ENCODE measurements at regions not wholly inside any gene's neighbourhood (a gene's known extent, or its start where the extent isn't known, plus 50 kb on each side); places are given as distances from the start of the nearest gene placed in this dataset.

- Histone ChIP-seq H3K9ac (ENCODE audit: insufficient read depth, low read length, poor library complexity, severe bottlenecking) (no peak overlapping the region), H4K20me1 (ENCODE audit: insufficient read depth, low read length) (no peaks in the 10 kb centered on the region), H3K4me3 (replicated peaks in 1 of 3; ENCODE audit: low read depth in 2 of 3, low read length in 3 of 3) (no peak overlapping the region), H3K27ac (ENCODE audit: low read depth in 1 of 2, low read length in 2 of 2) (no peak overlapping the region), H2AFZ (ENCODE audit: insufficient read depth, low read depth, low read length, poor library complexity, severe bottlenecking) (no peak overlapping the region), H3K4me2 (replicated peaks; ENCODE audit: extremely low read depth, low read length, poor library complexity, severe bottlenecking) (no peak overlapping the region), H3K4me1 (ENCODE audit: control insufficient read depth in 1 of 2, insufficient read depth in 2 of 2, low read length in 2 of 2) (no peaks in the 10 kb centered on the region), H3K36me3 (replicated peaks in 1 of 2; ENCODE audit: control insufficient read depth in 1 of 2, insufficient read depth in 2 of 2, low read length in 2 of 2) (no peaks in the 10 kb centered on the region), H3K27me3 (ENCODE audit: control insufficient read depth in 2 of 2, insufficient read depth in 2 of 2, low read length in 2 of 2) (no peaks in the 10 kb centered on the region), H3K9me3 (replicated peaks in 1 of 2; ENCODE audit: control insufficient read depth in 1 of 2, insufficient read depth in 1 of 2, low read length in 2 of 2) (no peaks in the 10 kb centered on the region), H3K79me2 (ENCODE audit: insufficient read depth, low read length) (no peaks in the 10 kb centered on the region)
- WGBS (ENCODE audit: insufficient coverage) = 40% methylated on average over 1 of the region's 5 CpGs
- H3K4me1 Mint-ChIP-seq = no peaks in the 10 kb centered on the region
- H3K27ac Mint-ChIP-seq = no peak overlapping the region
- H3K36me3 Mint-ChIP-seq = no peaks in the 10 kb centered on the region
- H3K27me3 Mint-ChIP-seq (ENCODE audit: low read depth in 3 of 3) = no peaks in the 10 kb centered on the region
- H3K9me3 Mint-ChIP-seq = peaks cover 0 to under 1% (median 0%) of the 10 kb centered on the region in 7 donors
- intact Hi-C loops (cut with micrococcal nuclease) = loop anchor here in 1 of 2 donors (10.0 kb wide), 1 partner anchor 596 kb away; the partner anchor contains the start of gene RAP2B
- DNase-seq = no peak
- H3K4me3 Mint-ChIP-seq = no peak overlapping the region
- no peak for TF ChIP-seq CTCF (IDR thresholded peaks at IDR 0.05)
Observed at GRCh38 chr3:153760948-153761347, 360.2 kb upstream of the ARHGEF26 start.

GRCh38 chr3:153762411-153763235, 358.6 kb upstream of the ARHGEF26 start:
- Histone ChIP-seq H3K27me3 (ENCODE audit: control insufficient read depth in 2 of 2, insufficient read depth in 2 of 2, low read length in 2 of 2) (no peaks in the 10 kb centered on the region), H4K20me1 (ENCODE audit: insufficient read depth, low read length) (no peaks in the 10 kb centered on the region), H3K9ac (ENCODE audit: insufficient read depth, low read length, poor library complexity, severe bottlenecking) (no peak overlapping the region), H3K27ac (ENCODE audit: low read depth in 1 of 2, low read length in 2 of 2) (no peak overlapping the region), H3K4me1 (ENCODE audit: control insufficient read depth in 1 of 2, insufficient read depth in 2 of 2, low read length in 2 of 2) (no peaks in the 10 kb centered on the region), H2AFZ (ENCODE audit: insufficient read depth, low read depth, low read length, poor library complexity, severe bottlenecking) (no peak overlapping the region), H3K4me2 (replicated peaks; ENCODE audit: extremely low read depth, low read length, poor library complexity, severe bottlenecking) (no peak overlapping the region), H3K4me3 (replicated peaks in 1 of 3; ENCODE audit: low read depth in 2 of 3, low read length in 3 of 3) (no peak overlapping the region), H3K36me3 (replicated peaks in 1 of 2; ENCODE audit: control insufficient read depth in 1 of 2, insufficient read depth in 2 of 2, low read length in 2 of 2) (no peaks in the 10 kb centered on the region), H3K9me3 (replicated peaks in 1 of 2; ENCODE audit: control insufficient read depth in 1 of 2, insufficient read depth in 1 of 2, low read length in 2 of 2) (no peaks in the 10 kb centered on the region), H3K79me2 (ENCODE audit: insufficient read depth, low read length) (no peaks in the 10 kb centered on the region)
- Mint-ChIP-seq H3K4me1 (no peaks in the 10 kb centered on the region), H3K27me3 (ENCODE audit: low read depth in 3 of 3) (no peaks in the 10 kb centered on the region), H3K36me3 (no peaks in the 10 kb centered on the region), H3K27ac (no peak overlapping the region), H3K9me3 (peaks cover 0 to 3% (median 0%) of the 10 kb centered on the region in 7 donors), H3K4me3 (no peak overlapping the region)
- TF ChIP-seq CTCF (IDR thresholded peaks at IDR 0.05) = no peak
- intact Hi-C loops (cut with micrococcal nuclease) = loop anchor here in 1 of 2 donors (10.0 kb wide), 1 partner anchor 598 kb away; the partner anchor contains the start of gene RAP2B
- WGBS (ENCODE audit: insufficient coverage) = 100% methylated on average over 1 of the region's 6 CpGs
- DNase-seq = no peak

Measured in CD14-positive monocyte (primary cell).